Neuron (in vitro differentiated cells): ENCODE measurements at regions not wholly inside any gene's neighbourhood (a gene's known extent, or its start where the extent isn't known, plus 50 kb on each side); places are given as distances from the start of the nearest gene placed in this dataset.
"Not testable (repeated sequence)": the region's sequence is repeated elsewhere in the genome, so short reads cannot be mapped to it uniquely, and the experiment has no call there.

ENCODE experiments used
- H2AFZ ChIP-seq: one replicate; pipeline ENCODE4 v1.6.1; 2013; ENCODE audit warnings: low read depth, mild to moderate bottlenecking, inconsistent platforms, low read length, moderate library complexity
- H3K27me3 ChIP-seq: one replicate; pipeline ENCODE4 v1.6.1; 2013; ENCODE audit warnings: low read length; ENCODE audit not compliant: insufficient read depth
- H3K36me3 ChIP-seq: one replicate; pipeline ENCODE4 v1.6.1; 2013; ENCODE audit warnings: low read length; ENCODE audit not compliant: insufficient read depth
- H3K4me1 ChIP-seq: one replicate; pipeline ENCODE4 v1.6.1; 2013; ENCODE audit warnings: low read length; ENCODE audit not compliant: insufficient read depth
- H3K4me3 ChIP-seq: 2 replicates; pipeline ENCODE4 v1.5.1; 2013; ENCODE audit warnings: mild to moderate bottlenecking, low read length, moderate library complexity
- H3K9me3 ChIP-seq: one replicate; pipeline ENCODE4 v1.6.1; 2013; ENCODE audit warnings: low read length

- Histone ChIP-seq H3K27me3 (no peaks in the 10 kb centered on the region), H3K4me3 (no peak overlapping the region), H3K9me3 (no peaks in the 10 kb centered on the region)
Observed at GRCh38 chr20:51182571-51182970, 159.7 kb upstream of the KCNG1 start.

GRCh38 chr20:51178153-51178552 lies 155.2 kb upstream of the KCNG1 start:
- H3K27me3 ChIP-seq = no peaks in the 10 kb centered on the region
- no peak overlapping the region for H3K4me3 ChIP-seq
- H3K36me3 ChIP-seq = no peaks in the 10 kb centered on the region
- H3K4me1 ChIP-seq = peaks cover 6% of the 10 kb centered on the region
- no peaks in the 10 kb centered on the region for H3K9me3 ChIP-seq
- H2AFZ ChIP-seq = no peak overlapping the region

More at GRCh38 chr20:51182571-51182970, 159.7 kb upstream of the KCNG1 start:
- Histone ChIP-seq H2AFZ (no peak overlapping the region), H3K36me3 (no peaks in the 10 kb centered on the region), H3K4me1 (peaks cover 14% of the 10 kb centered on the region)

GRCh38 chr20:51176876-51177275 lies 154.0 kb upstream of the KCNG1 start:
- no peaks in the 10 kb centered on the region for H3K27me3 ChIP-seq
- no peaks in the 10 kb centered on the region for H3K4me1 ChIP-seq
- no peak overlapping the region for H2AFZ ChIP-seq
- H3K36me3 ChIP-seq = no peaks in the 10 kb centered on the region
- H3K9me3 ChIP-seq = no peaks in the 10 kb centered on the region
- H3K4me3 ChIP-seq = no peak overlapping the region

GRCh38 chr20:51176446-51176845 lies 153.5 kb upstream of the KCNG1 start:
- Histone ChIP-seq H3K36me3 (no peaks in the 10 kb centered on the region), H3K9me3 (no peaks in the 10 kb centered on the region), H3K4me3 (no peak overlapping the region), H3K27me3 (no peaks in the 10 kb centered on the region), H2AFZ (no peak overlapping the region), H3K4me1 (no peaks in the 10 kb centered on the region)

- H3K9me3 ChIP-seq = no peaks in the 10 kb centered on the region
- H2AFZ ChIP-seq = no peak overlapping the region
- no peaks in the 10 kb centered on the region for H3K4me1 ChIP-seq
- H3K4me3 ChIP-seq = no peak overlapping the region
- no peaks in the 10 kb centered on the region for H3K27me3 ChIP-seq
- H3K36me3 ChIP-seq = no peaks in the 10 kb centered on the region
Observed at GRCh38 chr20:51175724-51176123, 152.8 kb upstream of the KCNG1 start.

- no peaks in the 10 kb centered on the region for H3K36me3 ChIP-seq
- no peaks in the 10 kb centered on the region for H3K27me3 ChIP-seq
- no peaks in the 10 kb centered on the region for H3K9me3 ChIP-seq
- H2AFZ ChIP-seq = no peak overlapping the region
- H3K4me1 ChIP-seq = no peaks in the 10 kb centered on the region
- H3K4me3 ChIP-seq = no peak overlapping the region
Observed at GRCh38 chr20:51175156-51175555, 152.2 kb upstream of the KCNG1 start.

GRCh38 chr20:51174536-51174935 lies 151.6 kb upstream of the KCNG1 start:
- H3K36me3 ChIP-seq = no peaks in the 10 kb centered on the region
- no peaks in the 10 kb centered on the region for H3K27me3 ChIP-seq
- no peak overlapping the region for H3K4me3 ChIP-seq
- H3K4me1 ChIP-seq = no peaks in the 10 kb centered on the region
- H3K9me3 ChIP-seq = no peaks in the 10 kb centered on the region
- H2AFZ ChIP-seq = no peak overlapping the region

- no peaks in the 10 kb centered on the region for H3K9me3 ChIP-seq
- no peaks in the 10 kb centered on the region for H3K4me1 ChIP-seq
- no peaks in the 10 kb centered on the region for H3K27me3 ChIP-seq
- no peaks in the 10 kb centered on the region for H3K36me3 ChIP-seq
- H2AFZ ChIP-seq = no peak overlapping the region
- no peak overlapping the region for H3K4me3 ChIP-seq
Observed at GRCh38 chr20:51172558-51173428, 149.9 kb upstream of the KCNG1 start.

GRCh38 chr20:51171141-51171540 lies 148.2 kb upstream of the KCNG1 start:
- H3K36me3 ChIP-seq = no peaks in the 10 kb centered on the region
- no peaks in the 10 kb centered on the region for H3K27me3 ChIP-seq
- no peaks in the 10 kb centered on the region for H3K4me1 ChIP-seq
- no peak overlapping the region for H3K4me3 ChIP-seq
- no peaks in the 10 kb centered on the region for H3K9me3 ChIP-seq
- H2AFZ ChIP-seq = no peak overlapping the region

GRCh38 chr20:51169813-51170212 lies 146.9 kb upstream of the KCNG1 start:
- Histone ChIP-seq H3K27me3 (no peaks in the 10 kb centered on the region), H2AFZ (no peak overlapping the region), H3K4me3 (no peak overlapping the region), H3K4me1 (no peaks in the 10 kb centered on the region), H3K9me3 (no peaks in the 10 kb centered on the region), H3K36me3 (no peaks in the 10 kb centered on the region)

GRCh38 chr20:51167911-51168310 lies 145.0 kb upstream of the KCNG1 start:
- not testable (repeated sequence) for H3K9me3 ChIP-seq, H3K4me1 ChIP-seq, H3K27me3 ChIP-seq, H2AFZ ChIP-seq, H3K36me3 ChIP-seq, H3K4me3 ChIP-seq

- no peaks in the 10 kb centered on the region for H3K27me3 ChIP-seq
- no peaks in the 10 kb centered on the region for H3K36me3 ChIP-seq
- H3K4me3 ChIP-seq = no peak overlapping the region
- H3K9me3 ChIP-seq = no peaks in the 10 kb centered on the region
- H2AFZ ChIP-seq = no peak overlapping the region
- H3K4me1 ChIP-seq = no peaks in the 10 kb centered on the region
Observed at GRCh38 chr20:51166489-51166888, 143.6 kb upstream of the KCNG1 start.

- Histone ChIP-seq H3K4me3 (no peak overlapping the region), H3K4me1 (no peaks in the 10 kb centered on the region), H2AFZ (no peak overlapping the region), H3K36me3 (no peaks in the 10 kb centered on the region), H3K27me3 (peaks cover 2% of the 10 kb centered on the region), H3K9me3 (no peaks in the 10 kb centered on the region)
Observed at GRCh38 chr20:51165131-51165530, 142.2 kb upstream of the KCNG1 start.

GRCh38 chr20:51164731-51165130 lies 141.8 kb upstream of the KCNG1 start:
- H3K27me3 ChIP-seq = peaks cover 2% of the 10 kb centered on the region
- no peaks in the 10 kb centered on the region for H3K4me1 ChIP-seq
- no peak overlapping the region for H2AFZ ChIP-seq
- H3K9me3 ChIP-seq = no peaks in the 10 kb centered on the region
- no peak overlapping the region for H3K4me3 ChIP-seq
- no peaks in the 10 kb centered on the region for H3K36me3 ChIP-seq
